Heart left ventricle (tissue), 16 donors: ENCODE measurements at regions not wholly inside any gene's neighbourhood (a gene's known extent, or its start where the extent isn't known, plus 50 kb on each side); places are given as distances from the start of the nearest gene placed in this dataset.

Experiments used
- ATAC-seq, 4 donors: fragments of 200-7000 bp; cut with Tn5 transposase; one replicate each; pipeline ENCODE4 v1.9.1; 2020 to 2022; ENCODE audit warnings: moderate library complexity in 4 of 4, mild to moderate bottlenecking in 3 of 4, moderate number of reproducible peaks in 1 of 4
- DNase-seq, 5 donors: peaks; one replicate each; pipeline ENCODE4 v3.0.0-alpha.2; 2020
- H3K27ac ChIP-seq, 12 donors: fragments of 200-600 bp; sonication (generic) in 4 of 12; one replicate each; pipeline versions ENCODE4 v1.5.0 to v1.8.0; 2016 to 2022; ENCODE audit warnings: mild to moderate bottlenecking in 2 of 12
- H3K27me3 ChIP-seq, 9 donors: fragments of 200-600 bp; sonication (generic) in 2 of 9; one replicate each; pipeline versions ENCODE4 v1.5.1 to v1.8.0; 2016 to 2022; ENCODE audit warnings: mild to moderate bottlenecking in 3 of 9
- H3K36me3 ChIP-seq, 9 donors: fragments of 200-600 bp; sonication (generic) in 2 of 9; one replicate each; pipeline versions ENCODE4 v1.5.0 to v1.8.0; 2018 to 2022; ENCODE audit warnings: mild to moderate bottlenecking in 2 of 9
- H3K4me1 ChIP-seq, 12 donors: fragments of 200-600 bp; sonication (generic) in 4 of 12; one replicate each; pipeline versions ENCODE4 v1.5.0 to v1.8.0; 2016 to 2022; ENCODE audit warnings: mild to moderate bottlenecking in 3 of 12
- H3K4me3 ChIP-seq, 12 donors: fragments of 200-600 bp; sonication (generic) in 4 of 12; one replicate each; pipeline versions ENCODE4 v1.5.0 to v1.8.0; 2017 to 2022; ENCODE audit warnings: mild to moderate bottlenecking in 9 of 12, moderate library complexity in 4 of 12
- H3K9me3 ChIP-seq, 12 donors: fragments of 200-600 bp; sonication (generic) in 4 of 12; one replicate each; pipeline versions ENCODE4 v1.5.0 to v1.8.0; 2016 to 2022; ENCODE audit warnings: mild to moderate bottlenecking in 1 of 12
- POLR2A ChIP-seq, 2 donors: fragments of 450-650 bp; IDR thresholded peaks; one replicate each; pipeline ENCODE4 v1.6.1; 2017; ENCODE audit warnings: antibody characterized with exemption in 2 of 2, mild to moderate bottlenecking in 2 of 2, moderate library complexity in 2 of 2
- WGBS, 4 donors: extraction: QIAGEN DNeasy Blood & Tissue Kit in 2 of 4; methylation state at CpG; one replicate each; pipeline versions ENCODE4 v1.1.5 to v1.1.7; 2013 to 2018; 5-methylcytosine and 5-hydroxymethylcytosine counted together
- intact Hi-C, 10 donors: fragments of 100-400 bp; cut with DNase I; formaldehyde crosslinking; loops; one replicate each; pipeline versions ENCODE4 v1.11.1 to v1.14.2; 2022
- TF ChIP-seq, protein P1 (sequence below), 12 donors: fragments of 200-600 bp; sonication (generic) in 4 of 12; IDR thresholded peaks; one replicate each; pipeline versions ENCODE4 v1.5.0 to v1.8.0; 2018 to 2022; ENCODE audit warnings: antibody characterized with exemption in 12 of 12, mild to moderate bottlenecking in 5 of 12
- donor health status: ischemic (EF 13 %, LVEDD 7.1; RV severe dilation, severe dysfunction).
- donor health status: healthy with polysubstance abuse.
- donor health status: DM: no; HTN: yes; CAD: no.
- donor health status: DM: no; HTN: no; CAD: no.
- donor health status: ischemic (EF 25% LVEDD 6.9; RV normal size, moderate dysfunction).
- donor health status: ischemic (EF 25% LVEDD 5.7; RV mildly dilated, moderate dysfunction).
- donor health status: healthy.
- donor health status: DM: yes; HTN: yes; CAD: no.
- donor health status: ischemic (EF 35%, LVEDD 5.7; RV mildly dilated, moderate dysfunction).
- donor health status: nonischemic (EF 11% LVEDD 7.7; RV severe dilation, severe dysfunction).
- donor health status: DM: yes; HTN: yes; CAD: no.
- donor health status: PGD.
- donor health status: ischemic (EF 29% LVEDD 5.4; RV normal size, mild dysfunction).
- donor health status: nonischemic (EF 23%, LVEDD 6.1; RV moderate dilation, normal function).

DNA sequence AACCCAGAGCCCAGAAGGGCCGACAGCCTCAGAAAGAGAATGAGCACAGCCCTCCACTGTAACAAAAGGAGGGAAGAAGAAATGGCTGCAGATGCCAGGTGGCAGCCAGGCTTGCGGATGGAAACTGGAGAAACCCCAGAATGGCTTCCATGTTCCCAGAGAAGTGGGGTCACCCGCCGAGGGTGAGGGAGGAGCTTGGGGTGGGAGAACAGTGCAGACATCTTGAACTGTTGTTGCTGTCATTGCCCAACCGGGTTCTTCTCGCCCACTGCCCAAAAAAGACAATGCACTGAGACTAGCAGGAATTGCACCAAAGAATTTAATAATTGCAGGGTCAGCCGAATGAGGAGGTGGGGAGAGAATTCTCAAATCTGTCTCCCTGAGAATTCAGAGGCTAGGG, 223.2 kb upstream of the RAB6C start:
- Histone ChIP-seq H3K4me1 (no peaks in the 10 kb centered on the region), H3K27ac (no peak overlapping the region), H3K27me3 (peaks cover 0 to 3% (median 0%) of the 10 kb centered on the region in 9 donors), H3K9me3 (no peaks in the 10 kb centered on the region), H3K36me3 (no peaks in the 10 kb centered on the region), H3K4me3 (no peak overlapping the region)
- 87 to 93% (median 90%) methylated on average over 7 of the region's 7 CpGs for WGBS, 4 donors
- intact Hi-C loops: no loop called here
- no peak for ATAC-seq
- DNase-seq: no peak
- TF ChIP-seq, protein P1, sequence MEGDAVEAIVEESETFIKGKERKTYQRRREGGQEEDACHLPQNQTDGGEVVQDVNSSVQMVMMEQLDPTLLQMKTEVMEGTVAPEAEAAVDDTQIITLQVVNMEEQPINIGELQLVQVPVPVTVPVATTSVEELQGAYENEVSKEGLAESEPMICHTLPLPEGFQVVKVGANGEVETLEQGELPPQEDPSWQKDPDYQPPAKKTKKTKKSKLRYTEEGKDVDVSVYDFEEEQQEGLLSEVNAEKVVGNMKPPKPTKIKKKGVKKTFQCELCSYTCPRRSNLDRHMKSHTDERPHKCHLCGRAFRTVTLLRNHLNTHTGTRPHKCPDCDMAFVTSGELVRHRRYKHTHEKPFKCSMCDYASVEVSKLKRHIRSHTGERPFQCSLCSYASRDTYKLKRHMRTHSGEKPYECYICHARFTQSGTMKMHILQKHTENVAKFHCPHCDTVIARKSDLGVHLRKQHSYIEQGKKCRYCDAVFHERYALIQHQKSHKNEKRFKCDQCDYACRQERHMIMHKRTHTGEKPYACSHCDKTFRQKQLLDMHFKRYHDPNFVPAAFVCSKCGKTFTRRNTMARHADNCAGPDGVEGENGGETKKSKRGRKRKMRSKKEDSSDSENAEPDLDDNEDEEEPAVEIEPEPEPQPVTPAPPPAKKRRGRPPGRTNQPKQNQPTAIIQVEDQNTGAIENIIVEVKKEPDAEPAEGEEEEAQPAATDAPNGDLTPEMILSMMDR (IDR thresholded peaks at IDR 0.05): no peak

DNA sequence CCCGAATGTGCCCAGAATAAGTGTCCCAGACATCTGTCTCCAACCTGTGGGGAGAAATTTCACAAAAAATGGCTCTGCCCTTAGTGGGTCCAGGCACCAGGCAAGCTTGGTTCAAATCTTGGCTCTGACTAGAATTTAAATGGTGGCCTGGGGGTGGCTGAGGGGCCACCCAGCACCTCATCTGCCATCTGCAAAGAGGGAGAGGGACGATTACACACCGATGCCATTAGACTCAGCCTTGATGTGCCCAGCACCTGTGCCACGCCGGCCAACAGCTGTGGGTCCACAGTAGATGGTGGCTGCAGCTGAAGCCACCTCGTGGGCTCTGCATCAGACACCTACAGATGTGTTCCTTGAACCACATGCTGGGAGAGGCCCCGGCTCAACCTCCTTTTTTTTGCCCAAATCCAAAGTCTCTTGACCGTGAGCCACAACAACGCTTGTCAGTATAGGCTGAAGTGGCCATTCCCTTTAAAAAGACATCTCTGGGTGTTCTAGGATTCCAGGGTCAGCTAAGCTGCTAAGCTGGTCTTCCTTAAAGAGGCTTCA, 222.0 kb upstream of the RAB6C start:
- 79 to 84% (median 82%) methylated on average over 9 of the region's 9 CpGs for WGBS, 4 donors
- ATAC-seq: no peak

DNA sequence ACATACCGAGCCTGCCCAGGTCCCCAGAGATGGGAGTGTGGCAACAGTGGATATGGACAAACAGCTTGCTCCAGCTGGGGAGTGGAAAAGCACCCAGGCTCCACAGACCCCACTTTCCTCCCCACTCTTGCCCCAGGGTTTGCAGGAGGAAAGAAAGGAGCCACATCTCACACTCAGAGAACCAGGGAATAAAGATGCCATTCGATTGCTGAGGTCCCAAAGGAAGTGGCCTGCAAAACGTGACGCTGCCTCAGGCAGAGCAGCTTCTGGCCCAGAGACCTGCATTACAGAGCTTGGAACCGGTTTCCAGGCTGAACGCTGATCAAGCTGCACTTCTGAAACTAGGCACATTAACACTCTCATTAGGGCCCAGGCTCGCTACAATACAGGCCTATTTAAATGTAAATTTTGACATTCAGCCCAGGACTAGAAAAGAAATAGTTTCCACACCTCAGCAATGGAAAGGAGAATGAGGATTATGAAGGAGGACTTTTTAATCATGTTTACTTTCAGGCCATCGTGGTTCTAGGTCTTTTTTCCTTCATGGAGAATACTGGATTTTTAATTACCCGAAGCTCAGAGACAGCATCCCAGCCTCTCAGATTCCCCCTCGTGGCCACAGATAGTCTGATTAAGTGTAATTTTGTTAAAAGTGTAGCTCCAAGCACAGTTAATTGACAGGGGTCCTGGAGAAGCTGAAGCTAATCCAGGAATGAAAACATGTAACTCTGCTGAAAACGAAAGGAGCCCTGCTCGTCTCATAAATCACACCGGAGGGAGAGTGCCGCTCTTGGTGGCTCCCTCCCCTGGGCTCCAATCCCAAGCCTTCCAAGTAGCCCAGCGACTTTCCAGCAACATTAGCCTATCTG, 221.3 kb upstream of the RAB6C start:
- Histone ChIP-seq H3K4me1 (no peaks in the 10 kb centered on the region), H3K9me3 (no peaks in the 10 kb centered on the region), H3K27me3 (peaks cover 0 to 3% (median 0%) of the 10 kb centered on the region in 9 donors), H3K36me3 (no peaks in the 10 kb centered on the region), H3K4me3 (peak overlapping the region in 10 of 12 donors; percentile 3 to 57 (median 44)), H3K27ac (peak overlapping the region in 5 of 12 donors; percentile 7 to 43 (median 23))
- WGBS, 4 donors: 37 to 42% (median 37%) methylated on average over 15 of the region's 15 CpGs
- DNase-seq (peak in 1 of 5 donors; percentile 78), ATAC-seq (peak; percentile 25 to 72 (median 34))
- TF ChIP-seq POLR2A (IDR thresholded peaks at IDR 0.05): no peak
- TF ChIP-seq, protein P1 (IDR thresholded peaks at IDR 0.05): no peak
- intact Hi-C loops: no loop called here

More for the DNA sequence above, 222.0 kb upstream of the RAB6C start:
- Histone ChIP-seq H3K4me1 (no peaks in the 10 kb centered on the region), H3K27me3 (peaks cover 0 to 3% (median 0%) of the 10 kb centered on the region in 9 donors), H3K27ac (peak overlapping the region in 1 of 12 donors; percentile 33), H3K4me3 (no peak overlapping the region), H3K9me3 (no peaks in the 10 kb centered on the region), H3K36me3 (no peaks in the 10 kb centered on the region)
- no peak for TF ChIP-seq POLR2A (IDR thresholded peaks at IDR 0.05)
- TF ChIP-seq, protein P1 (IDR thresholded peaks at IDR 0.05): no peak
- no peak for DNase-seq
- intact Hi-C loops: no loop called here

DNA sequence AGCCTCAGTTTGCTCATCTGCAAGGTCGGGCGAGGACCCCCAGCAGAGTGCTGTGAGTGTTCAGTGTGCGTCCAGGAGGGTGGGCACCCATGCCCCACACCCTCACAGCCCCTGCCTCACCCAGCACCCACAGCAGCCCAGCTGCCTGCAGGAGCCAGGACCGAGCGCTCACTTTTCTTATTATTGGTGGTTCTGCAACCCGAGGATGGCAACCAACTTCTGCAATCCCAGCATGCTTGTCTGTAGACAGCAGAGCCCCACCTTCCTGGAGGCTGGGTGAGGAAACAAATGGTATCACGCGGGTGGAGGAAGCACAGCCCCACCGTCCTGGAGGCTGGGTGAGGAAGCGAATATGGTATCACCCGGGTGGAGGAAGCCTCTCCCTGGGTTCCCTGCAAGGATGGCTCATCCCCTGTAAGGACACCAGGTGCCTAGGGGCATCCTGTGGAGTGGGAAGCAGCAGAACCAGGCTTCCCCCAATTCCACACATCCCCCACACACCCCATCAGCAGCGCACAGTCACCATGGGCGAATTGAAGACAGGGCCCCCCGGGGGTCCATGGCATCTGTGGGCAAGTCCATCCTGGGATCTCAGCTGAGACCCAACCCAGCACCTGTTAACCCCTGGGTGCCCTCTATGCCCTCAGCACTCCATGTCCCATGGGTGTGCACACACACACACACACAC, 220.5 kb upstream of the RAB6C start:
- intact Hi-C loops: no loop called here
- H3K27ac ChIP-seq: peak overlapping the region in 4 of 12 donors; percentile 19 to 43 (median 28)
- ATAC-seq: peak in 3 of 4 donors; percentile 67 to 75 (median 68)

More for the DNA sequence above, 220.5 kb upstream of the RAB6C start:
- peak overlapping the region in 10 of 12 donors; percentile 3 to 57 (median 44) for H3K4me3 ChIP-seq
- H3K4me1 ChIP-seq: no peaks in the 10 kb centered on the region
- TF ChIP-seq, protein P1 (IDR thresholded peaks at IDR 0.05): no peak
- TF ChIP-seq POLR2A (IDR thresholded peaks at IDR 0.05): no peak
- no peaks in the 10 kb centered on the region for H3K9me3 ChIP-seq
- peaks cover 0 to 3% (median 0%) of the 10 kb centered on the region in 9 donors for H3K27me3 ChIP-seq
- WGBS, 4 donors: 65 to 68% (median 66%) methylated on average over 14 of the region's 14 CpGs
- H3K36me3 ChIP-seq: no peaks in the 10 kb centered on the region
- DNase-seq: peak in 1 of 5 donors; percentile 65
